BJ (cell line): ENCODE measurements at regions not wholly inside any gene's neighbourhood (a gene's known extent, or its start where the extent isn't known, plus 50 kb on each side); places are given as distances from the start of the nearest gene placed in this dataset.
"Not testable (repeated sequence)": the region's sequence is repeated elsewhere in the genome, so short reads cannot be mapped to it uniquely, and the experiment has no call there.

ENCODE experiments used
- CTCF ChIA-PET: fragments of 350-600 bp; formaldehyde crosslinking; extraction: SDS; loops from one replicate; lab custom pipeline; 2021; ENCODE audit warnings: antibody characterized with exemption, inconsistent platforms; lab: Yijun Ruan, JAX
- POLR2A ChIA-PET: fragments of 300-600 bp; sonication (Branson Sonifier 250); formaldehyde crosslinking; extraction: SDS; loops from one replicate; lab custom pipeline; 2021; ENCODE audit warnings: antibody characterized with exemption; lab: Charles Lee
- DNase-seq: peaks from one replicate; pipeline ENCODE4 v3.0.0-alpha.2; 2011; ENCODE audit warnings: low read depth
- H3K27me3 ChIP-seq: 2 replicates; pipeline ENCODE4 v1.6.0; 2011; ENCODE audit warnings: low read length; ENCODE audit not compliant: control insufficient read depth, insufficient read depth
- H3K36me3 ChIP-seq: 2 replicates; pipeline ENCODE4 v1.5.1; 2011; ENCODE audit warnings: low read length; ENCODE audit not compliant: control insufficient read depth, insufficient read depth
- H3K4me3 ChIP-seq: 2 replicates; pipeline ENCODE4 v1.5.1; 2011; ENCODE audit warnings: low read depth, mild to moderate bottlenecking, control low read depth, low read length
- CTCF ChIP-seq: IDR thresholded peaks from 2 replicates; pipeline ENCODE4 v1.5.1; 2011; ENCODE audit warnings: low read depth, mild to moderate bottlenecking, control low read depth, inconsistent platforms, low read length, moderate library complexity; ENCODE audit not compliant: insufficient read depth

- TF ChIP-seq CTCF, result no peak
- DNase-seq, result no peak
- no peaks in the 10 kb centered on the region for H3K36me3 ChIP-seq
- H3K4me3 ChIP-seq, result no peak overlapping the region
- CTCF ChIA-PET, result no interaction called here
- no peaks in the 10 kb centered on the region for H3K27me3 ChIP-seq
- POLR2A ChIA-PET, result no interaction called here
These were observed 63.1 kb upstream of the ICA1 start for GRCh38 chr7:8325067-8325466.

- Histone ChIP-seq H3K4me3 (no peak overlapping the region), H3K36me3 (no peaks in the 10 kb centered on the region), H3K27me3 (no peaks in the 10 kb centered on the region)
- TF ChIP-seq CTCF, result no peak
- CTCF ChIA-PET, result no interaction called here
- POLR2A ChIA-PET, result no interaction called here
- DNase-seq, result no peak
These were observed 65.2 kb upstream of the ICA1 start for GRCh38 chr7:8327199-8327598.

GRCh38 chr7:8338206-8338605 is 76.2 kb upstream of the ICA1 start:
- Histone ChIP-seq H3K4me3 (no peak overlapping the region), H3K36me3 (no peaks in the 10 kb centered on the region), H3K27me3 (no peaks in the 10 kb centered on the region)
- no peak for DNase-seq
- ChIA-PET CTCF (no interaction called here), POLR2A (no interaction called here)
- no peak for TF ChIP-seq CTCF

GRCh38 chr7:8343556-8343955 is 81.6 kb upstream of the ICA1 start:
- Histone ChIP-seq H3K36me3 (no peaks in the 10 kb centered on the region), H3K27me3 (no peaks in the 10 kb centered on the region), H3K4me3 (no peak overlapping the region)
- no peak for DNase-seq
- ChIA-PET POLR2A (no interaction called here), CTCF (no interaction called here)
- TF ChIP-seq CTCF, result no peak

GRCh38 chr7:8347395-8347794 is 85.4 kb upstream of the ICA1 start:
- H3K36me3 ChIP-seq, DNase-seq, H3K27me3 ChIP-seq, POLR2A ChIA-PET, H3K4me3 ChIP-seq, CTCF ChIA-PET: not testable (repeated sequence)

GRCh38 chr7:8351654-8352053 is 81.8 kb upstream of the NXPH1 start:
- CTCF ChIA-PET, POLR2A ChIA-PET, H3K27me3 ChIP-seq, DNase-seq, H3K4me3 ChIP-seq, H3K36me3 ChIP-seq: not testable (repeated sequence)
